Esophagus muscularis mucosa (tissue), 3 donors: ENCODE measurements at regions not wholly inside any gene's neighbourhood (a gene's known extent, or its start where the extent isn't known, plus 50 kb on each side); places are given as distances from the start of the nearest gene placed in this dataset.

Source experiments
- CTCF ChIP-seq, 3 experiments: fragments of 200-600 bp in 2 of 3; fragments of 450-650 bp in 1 of 3; sonication (generic) in 2 of 3; IDR thresholded peaks; one replicate each; pipeline ENCODE4 v1.5.1; 2017 to 2019; ENCODE audit warnings: antibody characterized with exemption in 3 of 3, mild to moderate bottlenecking in 2 of 3, moderate library complexity in 1 of 3
- POLR2AphosphoS5 ChIP-seq, 2 donors: sonication (generic); formaldehyde crosslinking; IDR thresholded peaks; one replicate each; pipeline ENCODE4 v1.6.1; 2017; ENCODE audit warnings: antibody characterized with exemption in 2 of 2

GRCh38 chr7:119712886-119713462 lies 560.0 kb upstream of the KCND2 start:
- no peak for TF ChIP-seq POLR2AphosphoS5 (IDR thresholded peaks at IDR 0.05)
- no peak for TF ChIP-seq CTCF (IDR thresholded peaks at IDR 0.05)
